GM21360 (cell line): ENCODE measurements at regions not wholly inside any gene's neighbourhood (a gene's known extent, or its start where the extent isn't known, plus 50 kb on each side); places are given as distances from the start of the nearest gene placed in this dataset.
"Not testable (repeated sequence)": the region's sequence is repeated elsewhere in the genome, so short reads cannot be mapped to it uniquely, and the experiment has no call there.

ENCODE experiments used
- ATAC-seq: cut with Tn5 transposase; IDR thresholded peaks from one replicate; pipeline ENCODE4 v1.9.1; 2021; ENCODE audit warnings: mild to moderate bottlenecking, moderate library complexity; ENCODE audit not compliant: unreplicated experiment

DNA sequence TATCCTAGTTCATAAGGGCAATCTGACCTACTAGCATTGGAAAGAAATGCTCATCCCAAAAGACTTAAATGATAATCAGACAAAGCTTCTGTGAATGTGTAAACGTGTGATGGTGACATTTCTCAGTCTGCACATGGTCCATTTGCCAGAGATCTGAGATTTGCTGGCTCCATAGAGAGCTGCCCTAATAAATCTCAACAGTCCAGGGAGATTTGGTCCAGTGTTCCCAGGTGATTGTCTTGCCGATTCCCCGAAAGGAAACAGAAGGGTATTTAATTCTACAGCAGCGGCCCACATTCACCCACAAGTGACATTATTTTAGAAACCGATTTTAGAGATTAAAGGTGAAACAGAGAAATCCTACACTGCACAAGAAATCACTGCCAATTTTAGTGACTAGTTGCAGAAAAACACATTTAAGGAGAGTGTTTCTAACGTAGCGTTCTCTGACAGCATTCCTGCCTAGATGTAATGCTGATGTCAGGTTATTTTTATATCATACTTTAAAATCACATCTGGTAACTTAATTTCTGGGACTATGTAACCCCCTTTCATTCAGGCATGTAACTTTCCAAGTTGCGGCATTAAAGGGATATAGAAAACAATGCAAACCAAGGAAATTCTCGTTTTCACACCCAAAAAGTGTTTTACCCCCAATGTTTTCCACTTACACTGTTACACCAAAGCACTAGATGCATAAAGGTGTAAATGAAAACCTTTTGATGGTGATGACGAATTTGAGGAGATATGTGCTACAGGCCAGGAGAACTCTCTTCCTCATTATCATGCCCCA, 231.9 kb upstream of the FN1 start:
- no peak for ATAC-seq

DNA sequence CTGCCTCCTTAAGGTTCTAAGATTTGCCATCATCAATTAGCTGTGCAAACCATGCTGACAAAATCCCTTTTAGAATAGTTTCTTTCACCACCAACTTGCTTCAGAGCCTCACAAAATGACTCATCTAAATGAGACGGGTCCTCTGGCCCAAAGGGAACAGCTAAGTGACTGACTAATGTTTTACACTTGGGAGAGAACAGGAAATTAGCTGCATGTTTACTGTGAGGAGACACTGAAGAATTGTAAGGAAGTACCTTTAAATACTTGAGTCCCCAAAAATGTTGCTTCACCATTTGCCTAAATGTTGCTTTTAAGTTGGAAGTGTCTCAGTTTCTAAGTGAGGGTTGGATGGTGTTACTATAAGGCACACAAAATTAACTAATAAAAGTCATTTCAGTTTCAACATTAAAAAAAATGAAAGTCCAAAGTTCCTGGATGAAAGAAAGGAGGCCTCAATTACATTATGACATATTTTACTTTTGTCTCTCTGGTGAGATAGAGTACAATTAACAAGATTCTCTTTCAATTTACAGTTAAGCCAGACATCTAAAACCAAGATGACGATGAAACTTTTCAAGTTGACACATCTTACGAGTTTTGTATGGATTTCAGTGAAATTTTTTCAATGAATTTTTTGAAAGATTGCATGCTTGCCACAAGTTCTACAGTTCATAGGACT, 229.1 kb upstream of the FN1 start:
- no peak for ATAC-seq

GRCh38 chr2:215662715-215663114, 226.8 kb upstream of the FN1 start:
- no peak for ATAC-seq

DNA sequence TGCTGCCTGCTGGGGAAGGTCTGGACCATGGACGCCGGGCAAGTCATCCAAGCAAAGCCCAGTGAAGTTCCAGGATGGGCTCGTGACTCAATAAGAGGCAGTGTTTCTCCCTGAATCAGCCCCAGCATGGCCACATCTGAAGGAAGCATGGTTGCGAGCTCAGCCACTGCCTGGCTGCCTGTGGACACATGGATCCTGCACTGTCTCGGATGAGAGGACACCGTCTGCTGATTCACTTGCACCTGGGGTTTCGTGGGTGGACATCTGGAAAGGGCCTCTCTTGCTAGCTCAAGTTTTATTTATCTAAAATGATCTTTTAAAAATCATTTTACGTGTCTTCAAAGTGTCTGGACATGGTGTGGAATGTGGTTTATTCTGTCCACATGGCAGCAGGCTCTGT, 224.8 kb upstream of the FN1 start:
- no peak for ATAC-seq

DNA sequence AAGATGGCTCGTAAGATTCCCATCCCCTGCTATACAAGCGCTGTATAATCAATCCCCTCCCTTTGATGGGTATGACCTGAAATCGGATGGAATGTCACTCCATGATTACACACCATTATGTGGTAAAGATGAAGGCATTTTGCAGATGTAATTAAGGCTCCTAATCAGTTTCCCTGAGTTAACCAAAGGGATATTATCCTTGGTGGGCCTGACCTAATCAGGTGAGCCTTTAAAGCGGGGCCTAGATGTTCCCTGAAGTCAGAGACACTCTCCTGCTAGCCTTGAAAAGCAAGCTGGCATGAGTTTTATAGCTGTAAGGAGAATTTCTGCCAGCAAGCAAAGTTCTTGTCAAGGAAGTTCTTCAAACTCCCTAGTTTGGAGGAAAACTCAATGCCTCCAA, 223.8 kb upstream of the FN1 start:
- no peak for ATAC-seq

- no peak for ATAC-seq
These were observed 222.9 kb upstream of the FN1 start for GRCh38 chr2:215658635-215659305.

DNA sequence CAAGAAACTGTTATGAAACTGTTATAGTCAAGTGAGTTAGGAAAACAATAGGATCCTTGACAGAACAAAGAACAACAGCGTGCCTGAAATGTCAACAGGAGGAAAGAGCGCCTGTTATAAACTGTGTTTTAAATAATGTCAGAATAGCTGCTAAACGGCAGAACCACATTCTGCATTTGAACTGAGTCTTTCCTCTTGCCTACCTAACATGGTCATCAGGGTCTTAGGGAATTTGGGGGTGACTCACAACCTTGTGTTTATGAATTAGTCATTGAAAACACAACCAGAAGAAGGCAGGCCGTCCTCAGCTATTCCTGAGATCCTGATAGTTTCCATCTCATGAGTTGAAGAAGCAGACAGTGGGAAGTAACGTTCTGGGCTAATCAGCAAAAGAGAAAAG, 222.0 kb upstream of the FN1 start:
- ATAC-seq, result no peak

GRCh38 chr2:215654148-215654819, 218.4 kb upstream of the FN1 start:
- no peak for ATAC-seq

DNA sequence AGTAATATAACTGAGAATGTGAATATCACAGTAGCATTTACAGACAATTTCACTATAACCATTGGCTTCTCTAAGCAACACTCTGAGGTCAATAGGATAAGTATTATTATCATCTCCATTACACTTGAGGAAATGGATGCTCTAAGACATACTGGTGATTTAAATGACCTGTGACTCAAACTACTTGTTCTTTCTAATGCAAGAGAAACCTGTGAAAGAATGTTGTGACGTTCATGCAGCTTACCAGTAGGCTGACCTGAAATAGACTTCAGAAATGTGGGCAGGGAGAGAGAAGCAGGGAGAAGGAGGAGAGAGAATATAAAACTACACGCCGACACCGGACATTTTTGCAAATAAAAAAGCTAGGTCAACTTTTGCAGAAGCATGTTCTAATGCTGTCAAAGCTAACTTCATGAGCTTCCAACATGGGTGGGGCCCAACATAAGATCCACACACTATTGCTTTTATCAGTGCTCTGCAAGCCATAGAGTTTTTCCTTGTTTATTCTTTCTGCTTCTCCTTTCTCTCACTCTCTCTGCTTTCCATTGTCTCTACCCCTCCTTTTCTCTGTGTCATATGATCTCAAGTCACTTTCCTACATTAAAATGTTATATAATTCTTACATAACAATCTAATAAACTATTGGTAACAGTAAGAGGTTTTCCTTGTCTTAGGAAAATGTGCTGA, 217.6 kb upstream of the FN1 start:
- ATAC-seq, result no peak

GRCh38 chr2:215652388-215652787, 216.5 kb upstream of the FN1 start:
- no peak for ATAC-seq

DNA sequence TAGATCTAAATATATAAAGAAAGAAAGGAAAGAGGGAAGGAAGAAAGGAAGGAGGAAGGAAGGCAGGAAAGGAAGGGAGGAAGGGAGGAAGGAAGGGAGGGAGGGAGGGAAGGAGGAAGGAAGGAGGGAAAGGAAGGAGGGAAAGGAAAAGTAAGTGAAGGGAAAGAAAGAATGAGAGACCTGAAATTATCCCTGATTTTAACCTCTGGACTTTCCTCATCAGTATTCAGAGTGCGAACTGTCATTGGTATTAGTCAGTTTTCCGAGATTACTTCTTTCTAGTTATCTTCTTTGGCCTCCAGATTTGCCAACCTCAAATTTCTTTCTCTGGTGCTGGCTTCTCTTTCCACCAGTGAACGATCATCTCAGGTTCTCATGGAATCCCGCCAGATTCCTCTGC, 215.5 kb upstream of the FN1 start:
- no peak for ATAC-seq

DNA sequence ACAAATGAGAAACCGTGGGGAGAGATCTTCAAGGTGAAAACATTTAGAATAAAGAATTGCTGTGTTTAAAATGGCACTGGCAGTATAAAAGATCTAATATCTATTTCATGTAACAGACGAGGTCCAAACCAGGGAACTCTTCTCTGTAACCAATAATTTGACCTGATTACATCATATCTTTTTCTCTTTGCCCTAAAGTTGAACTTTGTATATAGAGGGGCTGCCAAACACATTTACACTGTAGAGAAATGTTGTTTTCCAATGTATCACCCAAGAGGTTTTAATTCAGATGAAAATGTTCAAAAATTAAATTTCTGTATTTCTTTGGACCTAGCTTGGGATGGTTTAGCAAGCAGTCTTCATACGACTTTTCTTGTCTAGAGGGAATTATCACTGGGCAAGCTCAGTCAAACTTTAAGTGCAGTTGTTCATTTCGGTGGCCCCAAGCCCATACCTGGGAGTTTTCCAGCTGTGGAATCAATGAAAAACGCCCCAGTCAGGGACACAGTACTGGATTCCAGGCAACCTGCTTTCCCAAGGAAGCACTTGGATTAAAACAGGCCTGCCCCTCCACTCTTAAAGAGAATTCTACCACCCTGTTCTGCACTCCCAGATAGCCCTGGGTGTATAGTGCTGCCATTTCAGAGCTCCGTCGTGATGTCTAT, 208.5 kb upstream of the FN1 start:
- no peak for ATAC-seq

DNA sequence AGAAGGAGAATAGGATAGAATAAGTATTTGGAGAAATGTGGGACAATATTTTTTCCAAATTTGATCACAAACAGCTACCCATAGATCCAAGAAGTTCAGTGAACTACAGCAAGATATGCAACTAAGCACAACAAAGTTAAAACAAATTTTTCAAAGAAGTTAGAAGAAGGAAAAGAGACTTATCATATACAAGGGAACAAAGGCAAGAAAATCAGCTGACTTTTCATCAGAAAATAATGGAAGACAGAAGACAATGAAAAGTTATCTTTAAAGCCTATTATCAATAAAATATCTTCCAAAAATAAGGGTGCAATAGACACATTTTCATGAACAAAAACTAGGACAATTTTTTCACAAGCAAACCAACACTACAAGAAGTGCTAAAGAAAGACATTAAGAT, 202.8 kb upstream of the FN1 start:
- ATAC-seq, result no peak

DNA sequence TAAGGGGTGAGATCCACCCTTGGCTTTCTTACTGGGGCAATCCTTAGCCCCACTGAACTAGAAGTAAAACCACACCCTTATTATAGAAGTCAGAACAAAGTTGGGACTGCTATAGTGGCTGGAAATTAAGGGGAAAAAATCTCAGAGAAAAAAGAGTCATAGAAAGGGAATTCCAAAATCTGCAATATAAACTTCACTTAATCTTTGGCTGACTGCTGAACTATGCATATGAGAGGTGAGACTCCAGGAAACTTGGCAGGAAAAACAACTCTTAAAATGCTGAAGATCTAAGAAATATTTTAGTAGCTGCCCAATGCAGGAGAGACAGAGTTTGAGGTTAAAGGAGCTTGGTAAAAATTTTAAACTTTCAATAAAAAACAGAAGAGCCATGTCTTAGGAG, 201.8 kb upstream of the FN1 start:
- ATAC-seq, result no peak

DNA sequence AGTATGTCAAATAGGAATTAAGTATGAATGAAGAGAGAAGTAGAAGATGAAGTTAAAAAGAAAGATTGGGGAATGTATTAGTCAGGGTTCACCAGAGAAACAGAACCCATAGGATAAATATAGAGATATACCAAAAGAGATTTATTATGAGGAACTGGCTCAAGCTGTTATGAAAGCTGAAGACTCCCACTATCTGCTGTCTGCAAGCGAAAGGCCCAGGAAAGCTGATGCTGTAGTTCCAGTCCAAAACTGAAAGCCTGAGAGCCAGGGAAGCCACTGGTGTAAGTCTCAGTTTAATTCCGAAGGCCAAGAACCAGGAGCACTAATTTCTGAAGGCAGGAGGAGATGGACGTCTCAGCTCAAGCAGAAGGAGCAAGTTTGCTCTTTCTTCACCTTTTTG, 200.9 kb upstream of the FN1 start:
- no peak for ATAC-seq

- ATAC-seq, result no peak
These were observed 199.9 kb upstream of the FN1 start for GRCh38 chr2:215635788-215636139.

- no peak for ATAC-seq
These were observed 199.4 kb upstream of the FN1 start for GRCh38 chr2:215635071-215635787.

DNA sequence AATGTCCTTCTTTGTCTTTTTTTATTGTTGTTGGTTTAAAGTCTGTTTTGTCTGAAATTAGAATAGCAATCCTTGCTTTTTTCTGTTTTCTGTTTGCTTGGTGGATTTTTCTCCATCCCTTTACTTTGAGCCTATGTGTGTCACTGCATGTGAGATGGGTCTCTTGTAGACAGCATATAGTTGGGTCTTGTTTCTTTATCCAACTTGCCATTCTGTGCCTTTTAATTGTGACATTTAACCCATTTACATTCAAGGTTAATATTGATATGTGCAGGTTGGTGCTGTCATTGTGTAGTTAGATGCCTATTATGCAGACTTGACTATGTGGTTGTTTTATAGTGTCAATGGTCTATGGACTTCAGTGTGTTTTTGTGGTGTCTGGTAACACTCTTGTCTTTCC, 197.5 kb upstream of the FN1 start:
- ATAC-seq, result no peak

GRCh38 chr2:215631696-215632095, 195.8 kb upstream of the FN1 start:
- ATAC-seq, result no peak

DNA sequence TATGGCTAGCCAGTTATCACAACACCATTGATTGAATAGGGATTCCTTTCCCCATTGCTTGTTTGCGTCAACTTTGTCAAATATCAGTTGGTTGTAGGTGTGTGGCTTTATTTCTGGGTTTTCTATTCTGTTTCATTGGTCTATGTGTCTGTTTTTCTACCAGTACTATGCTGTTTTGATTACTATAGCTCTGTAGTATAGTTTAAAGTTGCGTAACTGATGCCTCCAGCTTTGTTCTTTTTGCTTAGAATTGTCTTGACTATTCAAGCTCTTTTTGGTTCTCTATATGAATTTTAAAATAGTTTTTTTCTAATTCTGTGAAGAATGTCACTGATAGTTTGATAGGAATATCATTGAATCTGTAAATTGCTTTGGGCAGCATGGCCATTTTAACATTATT, 194.9 kb upstream of the FN1 start:
- ATAC-seq, result not testable (repeated sequence)
